Choroid plexus epithelial cell (primary cell): ENCODE measurements at regions not wholly inside any gene's neighbourhood (a gene's known extent, or its start where the extent isn't known, plus 50 kb on each side); places are given as distances from the start of the nearest gene placed in this dataset.

Source experiments
- DNase-seq: peaks from one replicate; pipeline ENCODE4 v3.0.0-alpha.2; 2010; ENCODE audit warnings: low read depth
- H3K4me3 ChIP-seq: 2 replicates; pipeline ENCODE4 v1.5.1; 2011; ENCODE audit warnings: low read depth, mild to moderate bottlenecking, control low read depth, low read length, moderate library complexity
- CTCF ChIP-seq: conservative IDR thresholded peaks from 2 replicates; pipeline ENCODE4 v1.5.1; 2011; ENCODE audit warnings: low read depth, mild to moderate bottlenecking, control low read depth, inconsistent platforms, low read length, moderate library complexity

DNA sequence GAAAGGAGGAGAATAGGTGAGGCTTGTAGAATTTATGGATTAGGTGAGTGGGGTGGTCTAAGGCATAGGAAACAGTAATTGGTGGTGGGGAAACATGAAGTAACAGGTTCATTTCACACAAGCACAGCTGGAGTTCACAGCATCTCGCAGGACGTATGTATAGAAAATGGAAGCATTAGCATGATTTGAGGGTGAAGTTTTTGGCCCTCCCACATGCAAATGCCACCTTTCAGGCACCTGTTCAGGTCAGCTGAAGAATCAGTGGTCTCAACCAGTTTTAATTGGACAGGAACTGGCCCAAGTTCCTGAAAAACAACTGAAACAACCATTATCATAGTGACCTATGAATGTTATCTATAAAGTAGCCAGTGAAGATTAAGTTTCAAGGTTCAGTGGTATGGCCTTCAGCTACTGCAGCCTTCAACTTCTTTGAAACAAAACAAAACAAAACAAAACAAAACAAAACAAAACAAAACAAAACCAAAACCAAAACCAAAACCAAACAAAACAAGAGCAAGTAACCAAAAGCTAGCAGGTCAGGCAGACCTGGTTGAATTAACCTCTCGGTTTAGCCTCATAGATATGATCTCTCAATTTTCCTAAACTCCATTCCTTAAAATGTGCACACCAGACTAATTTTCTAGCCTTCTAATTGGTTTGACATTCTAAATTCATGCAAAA lies 102.1 kb upstream of the SPHKAP start:
- no peak for TF ChIP-seq CTCF

GRCh38 chr2:228282376-228282775 lies 100.9 kb upstream of the SPHKAP start:
- TF ChIP-seq CTCF = no peak
- DNase-seq = no peak
- H3K4me3 ChIP-seq = no peak overlapping the region

More for the DNA sequence above, 102.1 kb upstream of the SPHKAP start:
- no peak overlapping the region for H3K4me3 ChIP-seq
- no peak for DNase-seq

DNA sequence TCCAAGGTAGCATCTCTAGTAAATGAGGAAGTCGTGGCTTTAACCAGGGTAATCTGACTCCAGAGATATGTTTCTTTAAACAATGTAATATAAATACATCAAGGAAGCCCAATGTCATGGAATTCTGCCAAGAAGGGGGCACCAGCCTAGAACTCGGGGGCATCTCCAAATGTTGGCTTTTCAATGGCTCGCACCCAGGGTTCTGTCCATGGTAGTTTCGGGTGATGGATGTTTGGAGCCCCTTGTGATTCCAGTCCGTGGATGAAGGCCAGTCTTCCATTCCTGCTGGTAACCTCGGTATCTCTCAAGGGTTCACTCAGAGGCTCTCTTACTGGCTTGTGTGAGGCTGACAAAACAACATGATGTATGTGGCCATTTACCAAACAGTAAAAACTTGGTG lies 91.7 kb upstream of the SPHKAP start:
- no peak for DNase-seq
- H3K4me3 ChIP-seq = no peak overlapping the region
- TF ChIP-seq CTCF = no peak

- no peak overlapping the region for H3K4me3 ChIP-seq
- DNase-seq = no peak
These were observed 87.9 kb upstream of the SPHKAP start for GRCh38 chr2:228269351-228269750.

DNA sequence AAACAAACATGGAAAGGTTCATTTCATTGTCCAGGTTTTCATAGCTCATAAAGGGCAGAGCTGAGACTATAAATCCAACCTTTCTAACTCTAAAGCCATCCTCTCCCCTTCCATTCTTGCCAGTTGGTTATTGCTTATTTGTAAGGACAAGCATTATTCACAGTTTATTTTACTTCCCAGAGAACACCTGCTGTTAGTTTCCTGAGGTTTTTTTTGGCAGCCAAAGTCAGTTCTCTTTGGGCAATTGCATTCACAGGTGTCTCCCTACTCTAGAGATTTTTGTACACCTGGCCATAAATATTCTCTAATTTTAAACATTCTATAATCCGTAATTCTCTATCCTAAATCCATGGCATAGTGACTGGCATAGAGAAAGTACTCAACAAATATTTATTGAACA lies 87.3 kb upstream of the SPHKAP start:
- H3K4me3 ChIP-seq = no peak overlapping the region
- no peak for TF ChIP-seq CTCF
- DNase-seq = no peak

More at GRCh38 chr2:228269351-228269750, 87.9 kb upstream of the SPHKAP start:
- TF ChIP-seq CTCF = no peak

GRCh38 chr2:228268301-228268700 lies 86.8 kb upstream of the SPHKAP start:
- no peak for DNase-seq
- H3K4me3 ChIP-seq = no peak overlapping the region
- TF ChIP-seq CTCF = no peak

DNA sequence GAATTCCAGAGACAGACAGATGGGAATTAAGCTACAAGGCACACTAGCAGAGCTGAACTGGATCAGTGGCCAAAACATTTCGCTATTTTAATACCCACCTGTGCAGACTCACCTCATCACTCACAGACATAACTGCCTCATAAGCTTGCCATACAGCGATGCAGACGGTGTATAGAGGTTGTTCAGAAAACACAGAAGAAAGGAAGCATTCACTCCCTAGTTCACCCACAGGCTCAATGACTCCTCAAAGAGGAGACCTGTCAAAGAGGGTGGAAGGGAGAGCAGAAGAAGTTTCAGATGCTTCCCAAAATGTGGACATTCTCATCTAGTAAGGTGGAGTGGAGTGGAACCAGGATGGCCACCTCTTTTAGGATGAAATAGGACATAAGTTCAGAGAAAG lies 81.7 kb upstream of the SPHKAP start:
- no peak for DNase-seq
- no peak for TF ChIP-seq CTCF

More for the DNA sequence above, 81.7 kb upstream of the SPHKAP start:
- H3K4me3 ChIP-seq = no peak overlapping the region
